ENCODE measurements at regions not wholly inside any gene's neighbourhood (a gene's known extent, or its start where the extent isn't known, plus 50 kb on each side); places are given as distances from the start of the nearest gene placed in this dataset.

DNA sequence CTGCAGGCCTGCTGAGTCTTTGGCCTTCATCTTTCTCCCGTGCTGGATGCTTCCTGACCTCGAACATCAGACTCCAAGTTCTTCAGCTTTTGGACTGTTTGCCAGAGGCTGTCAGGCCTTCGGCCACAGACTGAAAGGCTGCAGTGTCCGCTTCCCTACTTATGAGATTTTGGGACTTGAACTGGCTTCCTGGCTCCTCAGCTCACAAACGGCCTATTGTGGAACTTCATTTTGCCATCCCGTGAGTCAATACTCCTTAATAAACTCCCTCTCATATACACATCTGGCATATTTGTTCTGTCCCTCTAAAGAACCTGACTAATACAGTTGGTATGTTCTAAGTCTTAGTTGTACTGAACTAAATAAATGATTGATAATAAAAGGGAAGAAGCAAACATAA is 702.8 kb upstream of the LINC00305 start:
- no peak for TF ChIP-seq EZH2phosphoT487 (IDR thresholded peaks at IDR 0.05; ENCODE audit: low read length)
- no peak for TF ChIP-seq EZH2 (optimal IDR thresholded peaks at IDR 0.05; ENCODE audit: low read depth, low read length)
- TF ChIP-seq, protein P1, sequence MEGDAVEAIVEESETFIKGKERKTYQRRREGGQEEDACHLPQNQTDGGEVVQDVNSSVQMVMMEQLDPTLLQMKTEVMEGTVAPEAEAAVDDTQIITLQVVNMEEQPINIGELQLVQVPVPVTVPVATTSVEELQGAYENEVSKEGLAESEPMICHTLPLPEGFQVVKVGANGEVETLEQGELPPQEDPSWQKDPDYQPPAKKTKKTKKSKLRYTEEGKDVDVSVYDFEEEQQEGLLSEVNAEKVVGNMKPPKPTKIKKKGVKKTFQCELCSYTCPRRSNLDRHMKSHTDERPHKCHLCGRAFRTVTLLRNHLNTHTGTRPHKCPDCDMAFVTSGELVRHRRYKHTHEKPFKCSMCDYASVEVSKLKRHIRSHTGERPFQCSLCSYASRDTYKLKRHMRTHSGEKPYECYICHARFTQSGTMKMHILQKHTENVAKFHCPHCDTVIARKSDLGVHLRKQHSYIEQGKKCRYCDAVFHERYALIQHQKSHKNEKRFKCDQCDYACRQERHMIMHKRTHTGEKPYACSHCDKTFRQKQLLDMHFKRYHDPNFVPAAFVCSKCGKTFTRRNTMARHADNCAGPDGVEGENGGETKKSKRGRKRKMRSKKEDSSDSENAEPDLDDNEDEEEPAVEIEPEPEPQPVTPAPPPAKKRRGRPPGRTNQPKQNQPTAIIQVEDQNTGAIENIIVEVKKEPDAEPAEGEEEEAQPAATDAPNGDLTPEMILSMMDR (IDR thresholded peaks at IDR 0.05; ENCODE audit: low read length): no peak
- Histone ChIP-seq H3K4me3 (ENCODE audit: low read length) (no peak overlapping the region), H3K79me2 (ENCODE audit: low read length) (no peaks in the 10 kb centered on the region)

DNA sequence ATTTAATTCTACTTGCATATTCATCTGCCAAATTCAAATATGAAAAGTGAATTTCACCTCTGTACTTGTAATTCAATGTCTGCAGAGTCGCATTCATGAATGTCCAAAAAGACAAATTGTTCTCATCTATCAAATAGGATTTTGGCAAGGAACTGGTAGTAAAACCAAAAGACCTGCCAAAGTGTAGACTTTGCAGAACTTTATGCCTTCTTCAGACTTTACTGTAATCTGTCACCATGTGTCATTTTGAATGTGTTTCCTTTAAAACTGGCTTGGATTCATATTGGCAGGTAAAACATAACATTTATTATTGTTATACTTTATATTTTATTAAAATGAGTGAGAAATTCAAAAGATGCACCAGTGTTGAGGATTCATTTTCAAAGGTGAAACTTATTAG is 701.9 kb upstream of the LINC00305 start:
- no peaks in the 10 kb centered on the region for H3K36me3 ChIP-seq (replicated peaks; ENCODE audit: insufficient read depth, low read length)
- no peak overlapping the region for H3K27ac ChIP-seq (ENCODE audit: low read length)
- H3K4me3 ChIP-seq (ENCODE audit: low read length): no peak overlapping the region
- H4K20me1 ChIP-seq (ENCODE audit: insufficient read depth, low read length): no peaks in the 10 kb centered on the region
- TF ChIP-seq EZH2 (optimal IDR thresholded peaks at IDR 0.05; ENCODE audit: low read depth, low read length) (no peak), EZH2phosphoT487 (IDR thresholded peaks at IDR 0.05; ENCODE audit: low read length) (no peak)
- TF ChIP-seq, protein P1 (IDR thresholded peaks at IDR 0.05; ENCODE audit: low read length): no peak
- no peaks in the 10 kb centered on the region for H3K9me2 ChIP-seq (replicated peaks; ENCODE audit: insufficient read depth, low read length)
- H3K9ac ChIP-seq (ENCODE audit: low read length): no peak overlapping the region
- H3K4me1 ChIP-seq (ENCODE audit: low read length): no peaks in the 10 kb centered on the region
- H3K4me2 ChIP-seq (ENCODE audit: low read depth, low read length): no peak overlapping the region
- H3K27me3 ChIP-seq (replicated peaks; ENCODE audit: insufficient read depth, low read length): no peaks in the 10 kb centered on the region
- H3K79me2 ChIP-seq (ENCODE audit: low read length): no peaks in the 10 kb centered on the region
- H3K9me3 ChIP-seq (replicated peaks; ENCODE audit: insufficient read depth, low read length): no peaks in the 10 kb centered on the region
- H2AFZ ChIP-seq (ENCODE audit: low read length): no peak overlapping the region
- no peaks in the 10 kb centered on the region for H3F3A ChIP-seq (ENCODE audit: insufficient read depth, low read length)
- DNase-seq: no peak

More for the DNA sequence above, 702.8 kb upstream of the LINC00305 start:
- H3K9me2 ChIP-seq (replicated peaks; ENCODE audit: insufficient read depth, low read length): no peaks in the 10 kb centered on the region
- H3F3A ChIP-seq (ENCODE audit: insufficient read depth, low read length): no peaks in the 10 kb centered on the region
- no peaks in the 10 kb centered on the region for H3K9me3 ChIP-seq (replicated peaks; ENCODE audit: insufficient read depth, low read length)
- H3K4me2 ChIP-seq (ENCODE audit: low read depth, low read length): no peak overlapping the region
- H4K20me1 ChIP-seq (ENCODE audit: insufficient read depth, low read length): no peaks in the 10 kb centered on the region
- no peak for DNase-seq
- H3K4me1 ChIP-seq (ENCODE audit: low read length): no peaks in the 10 kb centered on the region
- H3K27me3 ChIP-seq (replicated peaks; ENCODE audit: insufficient read depth, low read length): no peaks in the 10 kb centered on the region
- no peak overlapping the region for H3K27ac ChIP-seq (ENCODE audit: low read length)
- no peak overlapping the region for H2AFZ ChIP-seq (ENCODE audit: low read length)
- no peaks in the 10 kb centered on the region for H3K36me3 ChIP-seq (replicated peaks; ENCODE audit: insufficient read depth, low read length)
- no peak overlapping the region for H3K9ac ChIP-seq (ENCODE audit: low read length)

DNA sequence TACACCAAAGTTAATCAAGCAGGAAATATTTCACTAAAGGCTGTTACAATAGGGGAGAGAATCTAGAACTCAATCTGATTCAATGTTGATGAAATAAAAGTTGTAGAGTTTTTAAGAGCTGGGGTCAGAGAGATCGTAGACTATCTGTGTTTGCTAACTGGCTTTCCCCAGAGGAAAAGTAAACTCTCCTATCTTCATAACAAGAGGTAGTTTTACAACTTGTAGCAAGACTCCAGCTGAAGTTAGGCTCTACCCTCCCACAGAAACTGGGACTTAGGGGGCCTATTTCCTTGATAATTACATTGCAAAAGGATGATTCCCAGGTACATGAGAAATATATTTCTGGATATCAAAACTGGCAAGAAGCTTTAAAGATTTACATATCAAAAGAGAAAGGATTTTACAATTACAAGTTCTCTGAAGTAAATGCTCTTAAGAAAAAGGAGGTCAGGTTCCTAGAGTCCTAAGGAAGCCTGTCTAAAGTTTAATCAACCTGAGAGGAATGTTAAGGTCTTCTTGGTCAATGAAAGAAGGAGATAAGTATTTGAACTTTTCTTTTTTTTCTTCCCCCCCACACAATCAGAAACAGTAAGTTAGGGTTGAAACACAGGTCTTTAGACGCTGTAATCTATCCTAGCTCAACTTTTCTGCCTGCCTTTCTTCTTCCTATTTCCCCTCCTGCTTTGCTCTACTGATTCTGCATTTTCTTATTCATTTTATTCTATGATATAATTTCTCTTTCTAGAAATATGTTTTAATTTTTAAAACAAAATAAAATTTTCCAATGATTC is 692.2 kb upstream of the LINC00305 start:
- no peak overlapping the region for H3K4me3 ChIP-seq (ENCODE audit: low read length)
- no peak overlapping the region for H3K9ac ChIP-seq (ENCODE audit: low read length)
- H3K4me2 ChIP-seq (ENCODE audit: low read depth, low read length): no peak overlapping the region
- no peaks in the 10 kb centered on the region for H3K9me2 ChIP-seq (replicated peaks; ENCODE audit: insufficient read depth, low read length)
- no peak overlapping the region for H3K27ac ChIP-seq (ENCODE audit: low read length)
- H3K36me3 ChIP-seq (replicated peaks; ENCODE audit: insufficient read depth, low read length): no peaks in the 10 kb centered on the region
- H4K20me1 ChIP-seq (ENCODE audit: insufficient read depth, low read length): no peaks in the 10 kb centered on the region
- no peaks in the 10 kb centered on the region for H3F3A ChIP-seq (ENCODE audit: insufficient read depth, low read length)
- no peaks in the 10 kb centered on the region for H3K9me3 ChIP-seq (replicated peaks; ENCODE audit: insufficient read depth, low read length)
- H3K27me3 ChIP-seq (replicated peaks; ENCODE audit: insufficient read depth, low read length): no peaks in the 10 kb centered on the region
- DNase-seq: no peak
- no peaks in the 10 kb centered on the region for H3K4me1 ChIP-seq (ENCODE audit: low read length)
- no peak overlapping the region for H2AFZ ChIP-seq (ENCODE audit: low read length)
- H3K79me2 ChIP-seq (ENCODE audit: low read length): no peaks in the 10 kb centered on the region
- TF ChIP-seq, protein P1 (IDR thresholded peaks at IDR 0.05; ENCODE audit: low read length): no peak
- no peak for TF ChIP-seq EZH2phosphoT487 (IDR thresholded peaks at IDR 0.05; ENCODE audit: low read length)
- TF ChIP-seq EZH2 (optimal IDR thresholded peaks at IDR 0.05; ENCODE audit: low read depth, low read length): no peak

Measured in MM.1S (cell line).